GM19035 (cell line): ENCODE measurements at regions not wholly inside any gene's neighbourhood (a gene's known extent, or its start where the extent isn't known, plus 50 kb on each side); places are given as distances from the start of the nearest gene placed in this dataset.

ENCODE experiments used
- ATAC-seq: cut with Tn5 transposase; IDR thresholded peaks from one replicate; pipeline ENCODE4 v1.9.1; 2021; ENCODE audit not compliant: unreplicated experiment

GRCh38 chr14:85236296-85236695 lies 293.6 kb upstream of the FLRT2 start:
- no peak for ATAC-seq

GRCh38 chr14:85239791-85240190 lies 290.2 kb upstream of the FLRT2 start:
- no peak for ATAC-seq

GRCh38 chr14:85241022-85241855 lies 288.7 kb upstream of the FLRT2 start:
- ATAC-seq, result no peak

- no peak for ATAC-seq
Observed at GRCh38 chr14:85242666-85243065, 287.3 kb upstream of the FLRT2 start.

GRCh38 chr14:85243321-85243720 lies 286.6 kb upstream of the FLRT2 start:
- ATAC-seq, result no peak

- no peak for ATAC-seq
Observed at GRCh38 chr14:85247071-85247470, 282.9 kb upstream of the FLRT2 start.

GRCh38 chr14:85248881-85249635 lies 280.9 kb upstream of the FLRT2 start:
- no peak for ATAC-seq

- ATAC-seq, result no peak
Observed at GRCh38 chr14:85250414-85251189, 279.3 kb upstream of the FLRT2 start.

- ATAC-seq, result no peak
Observed at GRCh38 chr14:85252011-85252410, 277.9 kb upstream of the FLRT2 start.

- no peak for ATAC-seq
Observed at GRCh38 chr14:85254711-85255110, 275.2 kb upstream of the FLRT2 start.

- no peak for ATAC-seq
Observed at GRCh38 chr14:85257287-85257686, 272.7 kb upstream of the FLRT2 start.

- no peak for ATAC-seq
Observed at GRCh38 chr14:85263916-85264675, 265.8 kb upstream of the FLRT2 start.

GRCh38 chr14:85273099-85273677 lies 256.8 kb upstream of the FLRT2 start:
- ATAC-seq, result no peak

- ATAC-seq, result no peak
Observed at GRCh38 chr14:85273952-85274351, 256.0 kb upstream of the FLRT2 start.

- ATAC-seq, result no peak
Observed at GRCh38 chr14:85276161-85276978, 253.6 kb upstream of the FLRT2 start.

- no peak for ATAC-seq
Observed at GRCh38 chr14:85276979-85277228, 253.0 kb upstream of the FLRT2 start.

- ATAC-seq, result no peak
Observed at GRCh38 chr14:85279407-85279806, 250.5 kb upstream of the FLRT2 start.

- ATAC-seq, result no peak
Observed at GRCh38 chr14:85280074-85280473, 249.9 kb upstream of the FLRT2 start.

GRCh38 chr14:85281921-85282320 lies 248.0 kb upstream of the FLRT2 start:
- no peak for ATAC-seq

GRCh38 chr14:85288041-85288440 lies 241.9 kb upstream of the FLRT2 start:
- ATAC-seq, result no peak
